ENCODE measurements at regions not wholly inside any gene's neighbourhood (a gene's known extent, or its start where the extent isn't known, plus 50 kb on each side); places are given as distances from the start of the nearest gene placed in this dataset.
"Not testable (repeated sequence)": the region's sequence is repeated elsewhere in the genome, so short reads cannot be mapped to it uniquely, and the experiment has no call there.

- no peak for DNase-seq
Observed at GRCh38 chr2:175755656-175756386, 246.2 kb downstream of the LNPK start.

GRCh38 chr2:175755169-175755568 is 246.9 kb downstream of the LNPK start:
- DNase-seq = no peak

- no peak for DNase-seq
Observed at GRCh38 chr2:175750195-175750594, 251.9 kb downstream of the LNPK start.

GRCh38 chr2:175745911-175746310 is 256.2 kb downstream of the LNPK start:
- DNase-seq = no peak

GRCh38 chr2:175744000-175744399 is 258.1 kb downstream of the LNPK start:
- no peak for DNase-seq

- DNase-seq = no peak
Observed at GRCh38 chr2:175743011-175743410, 259.1 kb downstream of the LNPK start.

GRCh38 chr2:175742367-175742766 is 259.7 kb downstream of the LNPK start:
- DNase-seq = no peak

GRCh38 chr2:175741164-175741563 is 260.9 kb downstream of the LNPK start:
- DNase-seq = no peak

- DNase-seq = no peak
Observed at GRCh38 chr2:175737722-175738361, 264.2 kb downstream of the LNPK start.

GRCh38 chr2:175734686-175735085 is 267.4 kb downstream of the LNPK start:
- DNase-seq = no peak

GRCh38 chr2:175732531-175732930 is 269.5 kb downstream of the LNPK start:
- DNase-seq = no peak

- DNase-seq = no peak
Observed at GRCh38 chr2:175730050-175730449, 272.0 kb downstream of the LNPK start.

GRCh38 chr2:175729049-175729706 is 272.9 kb downstream of the LNPK start:
- no peak for DNase-seq

GRCh38 chr2:175728032-175728431 is 274.0 kb downstream of the LNPK start:
- no peak for DNase-seq

GRCh38 chr2:175726223-175726622 is 275.8 kb downstream of the LNPK start:
- no peak for DNase-seq

- no peak for DNase-seq
Observed at GRCh38 chr2:175709248-175709647, 292.8 kb downstream of the LNPK start.

- DNase-seq = no peak
Observed at GRCh38 chr2:175707322-175707721, 294.7 kb downstream of the LNPK start.

- DNase-seq = not testable (repeated sequence)
Observed at GRCh38 chr2:175704568-175704967, 297.5 kb downstream of the LNPK start.

- no peak for DNase-seq
Observed at GRCh38 chr2:175698061-175698460, 304.0 kb downstream of the LNPK start.

- no peak for DNase-seq
Observed at GRCh38 chr2:175690113-175690837, 311.8 kb downstream of the LNPK start.

- DNase-seq = no peak
Observed at GRCh38 chr2:175688243-175688642, 313.8 kb downstream of the LNPK start.

GRCh38 chr2:175687465-175687864 is 314.6 kb downstream of the LNPK start:
- DNase-seq = no peak

- DNase-seq = no peak
Observed at GRCh38 chr2:175686002-175686401, 316.1 kb downstream of the LNPK start.

Data from right forelimb (tissue), 1 donor.